ENCODE measurements at regions not wholly inside any gene's neighbourhood (a gene's known extent, or its start where the extent isn't known, plus 50 kb on each side); places are given as distances from the start of the nearest gene placed in this dataset.
A peak's percentile ranks its signal among the peaks of the same experiment; 100 is the strongest.

GRCh38 chr4:128386761-128387599 is 99.4 kb upstream of the PGRMC2 start:
- DNase-seq (ENCODE audit: low read depth): peak; percentile 98

GRCh38 chr4:128385683-128386304 is 98.2 kb upstream of the PGRMC2 start:
- DNase-seq (ENCODE audit: low read depth): peak; percentile 88

GRCh38 chr4:128384765-128385598 is 97.4 kb upstream of the PGRMC2 start:
- DNase-seq (ENCODE audit: low read depth): no peak

- peak; percentile 89 for DNase-seq (ENCODE audit: low read depth)
Measured at GRCh38 chr4:128384091-128384520, 96.5 kb upstream of the PGRMC2 start.

- DNase-seq (ENCODE audit: low read depth): peak; percentile 36
Measured at GRCh38 chr4:128381748-128382559, 94.3 kb upstream of the PGRMC2 start.

GRCh38 chr4:128380306-128380705 is 92.7 kb upstream of the PGRMC2 start:
- no peak for DNase-seq (ENCODE audit: low read depth)

- peak; percentile 36 for DNase-seq (ENCODE audit: low read depth)
Measured at GRCh38 chr4:128379860-128380259, 92.2 kb upstream of the PGRMC2 start.

- peak; percentile 69 for DNase-seq (ENCODE audit: low read depth)
Measured at GRCh38 chr4:128378668-128379067, 91.1 kb upstream of the PGRMC2 start.

GRCh38 chr4:128376958-128377357 is 89.3 kb upstream of the PGRMC2 start:
- DNase-seq (ENCODE audit: low read depth): no peak

- no peak for DNase-seq (ENCODE audit: low read depth)
Measured at GRCh38 chr4:128376303-128376702, 88.7 kb upstream of the PGRMC2 start.

- DNase-seq (ENCODE audit: low read depth): no peak
Measured at GRCh38 chr4:128373628-128374027, 86.0 kb upstream of the PGRMC2 start.

GRCh38 chr4:128371876-128372275 is 84.3 kb upstream of the PGRMC2 start:
- no peak for DNase-seq (ENCODE audit: low read depth)

GRCh38 chr4:128371001-128371777 is 83.6 kb upstream of the PGRMC2 start:
- DNase-seq (ENCODE audit: low read depth): peak; percentile 37

- no peak for DNase-seq (ENCODE audit: low read depth)
Measured at GRCh38 chr4:128366212-128366611, 78.6 kb upstream of the PGRMC2 start.

GRCh38 chr4:128364565-128364964 is 77.0 kb upstream of the PGRMC2 start:
- no peak for DNase-seq (ENCODE audit: low read depth)

GRCh38 chr4:128363966-128364365 is 76.4 kb upstream of the PGRMC2 start:
- no peak for DNase-seq (ENCODE audit: low read depth)

GRCh38 chr4:128362760-128363159 is 75.1 kb upstream of the PGRMC2 start:
- no peak for DNase-seq (ENCODE audit: low read depth)

GRCh38 chr4:128359422-128359821 is 71.8 kb upstream of the PGRMC2 start:
- no peak for DNase-seq (ENCODE audit: low read depth)

GRCh38 chr4:128358913-128359279 is 71.3 kb upstream of the PGRMC2 start:
- no peak for DNase-seq (ENCODE audit: low read depth)

- DNase-seq (ENCODE audit: low read depth): peak; percentile 91
Measured at GRCh38 chr4:128358231-128358912, 70.8 kb upstream of the PGRMC2 start.
